ENCODE measurements at regions not wholly inside any gene's neighbourhood (a gene's known extent, or its start where the extent isn't known, plus 50 kb on each side); places are given as distances from the start of the nearest gene placed in this dataset.
"Not testable (repeated sequence)": the region's sequence is repeated elsewhere in the genome, so short reads cannot be mapped to it uniquely, and the experiment has no call there.

DNA sequence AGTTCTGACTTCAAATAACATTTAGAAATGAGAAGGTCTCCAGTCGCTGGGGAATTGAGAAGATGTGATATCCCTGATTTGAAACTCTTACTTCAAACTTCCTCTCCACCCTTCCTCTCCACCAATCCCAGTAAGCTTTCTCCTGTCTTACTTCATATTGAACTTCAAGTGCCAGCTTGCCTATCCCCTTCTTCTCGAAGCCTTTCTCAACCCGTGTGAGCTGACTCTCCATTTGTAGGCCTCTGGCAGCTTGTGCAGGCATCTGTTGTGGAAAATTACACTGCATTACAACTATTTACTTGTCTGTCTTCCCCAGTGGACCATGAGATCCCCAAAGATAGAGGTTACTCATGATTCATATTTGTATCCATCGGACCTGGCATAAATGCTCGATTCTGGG lies 280.8 kb upstream of the CDH5 start:
- no peak for DNase-seq
- ATAC-seq = no peak

DNA sequence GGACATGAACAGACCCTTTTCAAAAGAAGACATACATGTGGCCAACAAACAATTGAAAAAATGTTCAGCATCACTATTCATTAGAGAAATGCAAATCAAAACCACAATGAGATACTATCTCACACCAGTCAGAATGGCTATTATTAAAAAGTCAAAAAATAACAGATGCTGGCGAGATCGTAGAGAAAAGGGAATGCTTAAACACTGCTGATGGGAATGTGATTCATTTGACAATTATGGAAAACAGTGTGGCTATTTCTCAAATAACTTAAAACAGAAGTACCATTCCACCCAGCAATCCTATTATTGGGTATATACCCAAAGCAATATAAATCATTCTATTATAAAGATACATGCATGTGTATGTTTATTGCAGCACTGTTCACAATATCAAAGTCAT lies 281.8 kb upstream of the CDH5 start:
- DNase-seq; H3K4me3 ChIP-seq; ATAC-seq; H3K4me1 ChIP-seq (ENCODE audit: low read depth); intact Hi-C loops (cut with DNase I, micrococcal nuclease); H3K9me3 ChIP-seq; H3K36me3 ChIP-seq (ENCODE audit: low read depth): not testable (repeated sequence)

More for the DNA sequence above, 280.8 kb upstream of the CDH5 start:
- no peak overlapping the region for H3K4me3 ChIP-seq
- no peaks in the 10 kb centered on the region for H3K36me3 ChIP-seq (ENCODE audit: low read depth)
- TF ChIP-seq, protein P1, sequence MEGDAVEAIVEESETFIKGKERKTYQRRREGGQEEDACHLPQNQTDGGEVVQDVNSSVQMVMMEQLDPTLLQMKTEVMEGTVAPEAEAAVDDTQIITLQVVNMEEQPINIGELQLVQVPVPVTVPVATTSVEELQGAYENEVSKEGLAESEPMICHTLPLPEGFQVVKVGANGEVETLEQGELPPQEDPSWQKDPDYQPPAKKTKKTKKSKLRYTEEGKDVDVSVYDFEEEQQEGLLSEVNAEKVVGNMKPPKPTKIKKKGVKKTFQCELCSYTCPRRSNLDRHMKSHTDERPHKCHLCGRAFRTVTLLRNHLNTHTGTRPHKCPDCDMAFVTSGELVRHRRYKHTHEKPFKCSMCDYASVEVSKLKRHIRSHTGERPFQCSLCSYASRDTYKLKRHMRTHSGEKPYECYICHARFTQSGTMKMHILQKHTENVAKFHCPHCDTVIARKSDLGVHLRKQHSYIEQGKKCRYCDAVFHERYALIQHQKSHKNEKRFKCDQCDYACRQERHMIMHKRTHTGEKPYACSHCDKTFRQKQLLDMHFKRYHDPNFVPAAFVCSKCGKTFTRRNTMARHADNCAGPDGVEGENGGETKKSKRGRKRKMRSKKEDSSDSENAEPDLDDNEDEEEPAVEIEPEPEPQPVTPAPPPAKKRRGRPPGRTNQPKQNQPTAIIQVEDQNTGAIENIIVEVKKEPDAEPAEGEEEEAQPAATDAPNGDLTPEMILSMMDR (IDR thresholded peaks at IDR 0.05) = no peak
- intact Hi-C loops (cut with DNase I, micrococcal nuclease) = no loop called here
- no peaks in the 10 kb centered on the region for H3K9me3 ChIP-seq
- H3K4me1 ChIP-seq (ENCODE audit: low read depth) = no peaks in the 10 kb centered on the region

DNA sequence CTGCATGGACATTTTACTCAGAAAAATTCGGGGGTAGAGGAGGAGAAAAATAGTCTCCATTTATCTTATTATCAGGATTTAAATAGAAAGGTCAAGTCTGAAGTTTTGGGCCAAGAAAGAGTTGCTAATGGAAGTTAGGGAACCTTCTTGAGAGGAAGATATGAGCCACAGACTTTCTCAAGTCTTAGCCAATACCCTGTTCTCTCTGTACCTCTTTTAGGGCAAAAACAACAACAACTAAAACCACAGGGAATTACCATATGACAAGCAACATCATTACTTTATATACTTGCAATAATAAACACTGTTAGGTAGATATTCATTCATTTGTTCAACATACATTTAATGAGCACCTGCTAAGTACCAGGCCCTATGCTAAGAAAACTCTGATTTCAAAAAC lies 282.2 kb upstream of the CDH5 start:
- Histone ChIP-seq H3K4me1 (ENCODE audit: low read depth) (no peaks in the 10 kb centered on the region), H3K36me3 (ENCODE audit: low read depth) (no peaks in the 10 kb centered on the region), H3K9me3 (no peaks in the 10 kb centered on the region), H3K4me3 (no peak overlapping the region)
- intact Hi-C loops (cut with DNase I, micrococcal nuclease) = no loop called here
- DNase-seq (no peak), ATAC-seq (no peak)
- TF ChIP-seq, protein P1 (IDR thresholded peaks at IDR 0.05) = no peak

DNA sequence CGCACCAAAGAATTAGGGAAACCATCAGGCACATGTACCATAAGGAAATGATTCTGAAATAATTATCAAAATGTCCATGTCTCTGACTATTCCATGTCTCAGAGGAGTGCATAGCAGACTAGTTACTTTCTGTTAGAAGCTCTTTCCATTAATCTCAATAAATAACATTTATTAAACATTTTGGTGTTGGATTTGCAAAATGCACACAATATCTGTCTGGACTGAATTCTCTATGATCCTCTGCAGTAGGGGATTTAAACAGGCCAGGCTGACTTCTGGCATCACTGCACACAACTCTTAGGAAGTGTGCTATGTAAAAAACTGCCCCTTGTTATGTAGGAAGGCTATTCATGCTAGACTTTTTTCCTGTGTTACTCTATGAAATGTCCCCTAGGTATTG lies 283.3 kb upstream of the CDH5 start:
- intact Hi-C loops (cut with DNase I, micrococcal nuclease) = no loop called here
- TF ChIP-seq, protein P1 (IDR thresholded peaks at IDR 0.05) = no peak
- ATAC-seq (no peak), DNase-seq (no peak)
- Histone ChIP-seq H3K36me3 (ENCODE audit: low read depth) (no peaks in the 10 kb centered on the region), H3K9me3 (no peaks in the 10 kb centered on the region), H3K4me3 (no peak overlapping the region), H3K4me1 (ENCODE audit: low read depth) (no peaks in the 10 kb centered on the region)

DNA sequence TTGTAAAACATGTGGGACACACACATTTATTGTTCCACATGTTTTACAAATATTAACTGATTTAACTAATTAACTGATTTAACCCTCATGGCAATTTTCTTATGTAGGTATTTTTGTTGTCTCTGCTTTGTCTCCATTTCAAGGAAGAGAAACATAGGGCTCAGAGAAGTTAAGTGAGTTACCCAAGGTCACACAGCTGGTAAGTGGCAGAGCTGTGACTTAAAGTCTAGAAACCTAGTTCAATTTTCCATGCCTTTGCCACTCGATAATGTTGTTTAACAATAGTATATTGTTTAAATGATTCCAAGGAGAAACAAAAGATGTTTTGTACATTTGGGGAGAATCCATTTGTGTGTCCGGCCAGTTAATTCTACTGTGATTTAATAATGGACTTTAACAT lies 284.1 kb upstream of the CDH5 start:
- no peak for ATAC-seq
- H3K4me1 ChIP-seq (ENCODE audit: low read depth) = no peaks in the 10 kb centered on the region
- DNase-seq = no peak
- no peaks in the 10 kb centered on the region for H3K36me3 ChIP-seq (ENCODE audit: low read depth)
- H3K9me3 ChIP-seq = no peaks in the 10 kb centered on the region
- H3K4me3 ChIP-seq = no peak overlapping the region
- intact Hi-C loops (cut with DNase I, micrococcal nuclease) = no loop called here
- TF ChIP-seq, protein P1 (IDR thresholded peaks at IDR 0.05) = no peak

DNA sequence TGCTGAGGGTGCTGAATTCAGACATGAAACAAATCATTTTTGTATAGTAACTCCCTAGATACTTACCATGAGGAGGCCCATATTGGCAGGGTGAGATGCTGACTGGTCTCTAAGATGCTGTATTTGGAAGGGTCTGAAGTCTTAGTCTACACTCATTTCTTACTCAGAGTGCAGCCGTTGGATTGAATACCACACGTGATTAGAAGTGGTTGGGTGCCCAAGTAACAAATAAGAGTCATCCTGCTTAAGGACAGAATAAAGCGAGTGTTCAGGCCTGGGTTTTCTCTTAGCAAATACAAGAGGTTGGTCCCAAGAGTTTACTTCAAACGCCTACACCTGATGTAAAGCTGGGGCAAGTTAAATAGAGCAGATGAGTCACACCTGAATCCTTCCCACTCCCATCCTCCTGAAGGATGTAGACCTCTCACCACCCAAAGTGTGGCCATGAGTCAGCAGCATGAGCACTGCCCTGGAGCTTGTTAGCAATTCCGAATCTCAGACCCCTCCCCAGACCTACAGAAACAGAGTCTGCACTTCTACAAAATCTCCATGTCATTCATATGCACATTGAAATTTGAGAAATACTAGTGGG lies 284.6 kb upstream of the CDH5 start:
- intact Hi-C loops (cut with DNase I, micrococcal nuclease) = no loop called here
- Histone ChIP-seq H3K4me1 (ENCODE audit: low read depth) (no peaks in the 10 kb centered on the region), H3K4me3 (no peak overlapping the region), H3K36me3 (ENCODE audit: low read depth) (no peaks in the 10 kb centered on the region), H3K9me3 (no peaks in the 10 kb centered on the region)
- TF ChIP-seq, protein P1 (IDR thresholded peaks at IDR 0.05) = no peak
- DNase-seq = no peak
- ATAC-seq = no peak
